Inflammatory macrophage (primary cell): ENCODE measurements at regions not wholly inside any gene's neighbourhood (a gene's known extent, or its start where the extent isn't known, plus 50 kb on each side); places are given as distances from the start of the nearest gene placed in this dataset.

Experiments used
- DNase-seq, 2 donors: peaks; one replicate each; pipeline ENCODE4 v3.0.0-alpha.2; 2020 to 2022

- no peak for DNase-seq
Measured at GRCh38 chr22:22759371-22759770, 115.0 kb downstream of the GGTLC2 start.

- DNase-seq: no peak
Measured at GRCh38 chr22:22759889-22760546, 115.6 kb downstream of the GGTLC2 start.

DNA sequence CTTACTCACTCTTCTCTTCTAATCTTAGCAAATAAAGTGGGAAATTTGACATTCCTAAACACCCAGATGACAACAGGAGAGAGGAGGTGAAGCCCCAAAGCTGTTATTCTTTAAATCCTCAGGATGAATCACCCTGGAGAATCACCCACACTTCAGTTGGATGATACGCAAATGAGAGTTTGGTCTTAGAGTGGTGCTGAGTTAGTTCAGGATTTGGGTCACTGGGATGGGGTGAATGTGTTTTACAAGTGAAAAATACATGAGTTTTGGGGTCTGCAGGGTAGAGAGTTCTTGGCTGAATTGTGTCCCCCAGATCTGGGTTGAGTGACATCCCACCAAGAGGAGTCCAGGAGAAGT lies 117.2 kb downstream of the GGTLC2 start:
- no peak for DNase-seq

- DNase-seq: no peak
Measured at GRCh38 chr22:22761963-22762772, 117.8 kb downstream of the GGTLC2 start.

DNA sequence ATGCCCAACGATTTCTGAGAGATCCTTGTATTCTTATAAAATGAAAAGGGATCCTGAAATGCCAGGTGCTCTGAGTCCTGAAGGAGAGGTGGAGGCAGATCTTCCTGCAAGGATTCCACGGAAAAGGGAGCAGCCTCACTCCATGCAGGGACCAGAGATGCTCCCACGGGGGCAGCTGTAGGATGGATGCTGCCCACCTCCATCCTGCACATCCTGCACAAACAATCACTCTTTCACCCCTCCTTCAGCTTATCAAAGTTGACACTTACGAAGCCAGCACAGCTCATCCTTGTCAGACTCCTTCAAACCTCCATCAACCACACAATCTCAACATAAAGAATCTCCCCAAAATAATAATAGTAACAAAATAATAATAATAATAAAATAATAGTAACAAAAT lies 119.1 kb downstream of the GGTLC2 start:
- DNase-seq: no peak

GRCh38 chr22:22764085-22764484 lies 119.7 kb downstream of the GGTLC2 start:
- DNase-seq: no peak

DNA sequence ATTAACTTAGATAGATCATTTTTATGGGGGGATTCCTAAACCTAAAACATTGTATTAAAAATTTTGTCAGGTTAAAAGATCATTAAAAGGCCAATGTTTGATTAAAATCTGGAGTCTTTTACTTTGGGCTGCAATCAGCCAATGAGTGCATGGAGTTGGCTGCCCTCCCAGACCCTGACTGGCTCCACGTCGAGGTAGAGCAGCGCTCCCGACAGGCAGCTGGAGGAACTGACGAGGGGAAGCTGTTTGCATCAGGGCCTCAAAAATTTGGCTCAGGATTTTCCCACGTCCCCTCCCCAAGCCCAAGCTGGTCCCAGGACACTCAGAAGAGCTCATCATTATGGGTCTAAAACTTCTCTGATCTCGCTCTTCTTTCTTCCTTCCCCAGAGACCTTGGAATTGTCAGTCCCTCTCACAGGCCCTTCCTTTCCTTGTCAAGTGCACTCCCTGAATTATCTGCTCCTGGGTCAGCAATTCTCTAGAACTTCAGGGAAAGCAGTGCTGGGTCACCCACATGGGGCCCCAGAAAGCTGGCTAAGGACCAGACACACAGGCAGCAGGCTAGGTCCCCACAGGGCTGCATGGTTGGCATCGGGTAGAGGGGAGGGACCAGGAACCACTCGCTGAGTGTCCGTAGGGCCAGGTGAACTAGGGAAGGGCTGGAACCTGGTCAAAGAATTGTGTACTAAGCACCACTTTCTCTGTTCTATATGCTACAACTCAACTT lies 119.6 kb upstream of the IGLL5 start:
- DNase-seq: no peak

GRCh38 chr22:22768885-22769284 lies 118.7 kb upstream of the IGLL5 start:
- no peak for DNase-seq

DNA sequence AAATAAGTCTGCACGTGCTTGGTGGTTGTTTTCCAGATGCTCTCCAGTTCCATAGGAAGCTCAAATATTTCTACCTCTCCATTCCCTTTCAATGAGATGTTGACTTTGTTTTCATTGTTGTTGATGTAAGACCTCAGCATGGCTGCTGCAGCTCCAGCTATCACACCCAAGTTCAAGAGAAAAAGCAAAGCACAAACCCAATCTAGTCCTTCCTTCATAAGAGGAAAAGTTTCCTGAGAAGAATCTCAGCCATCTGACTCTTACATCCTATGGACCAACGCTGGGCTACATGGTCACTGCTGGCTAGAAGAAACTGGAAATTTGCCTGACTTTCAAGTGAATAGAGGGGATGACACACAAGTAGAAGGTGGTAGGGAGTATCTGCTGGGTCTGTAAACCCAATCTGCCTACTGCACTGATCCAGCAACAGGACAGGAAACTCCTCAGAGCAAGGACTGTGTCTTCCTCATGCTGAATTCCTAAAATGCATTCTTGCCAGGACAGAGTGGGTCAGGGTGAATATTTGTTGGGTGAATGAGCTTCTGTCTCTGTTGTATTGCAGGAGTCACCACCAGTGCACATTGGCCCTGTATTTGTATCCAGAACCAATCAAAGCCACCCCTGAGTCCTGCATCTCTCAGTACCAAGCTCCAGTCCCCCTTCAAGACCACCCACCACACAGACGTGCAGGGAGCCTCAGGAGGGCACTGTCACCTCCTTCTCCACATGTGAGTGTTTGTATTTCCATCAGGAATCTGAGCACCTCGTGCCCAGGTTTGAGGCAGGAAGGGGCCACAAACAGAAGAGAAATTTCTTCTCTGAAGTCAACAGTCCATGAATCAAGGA lies 118.0 kb upstream of the IGLL5 start:
- DNase-seq: no peak

- peak; percentile 46 to 53 for DNase-seq
Measured at GRCh38 chr22:22770280-22770871, 117.2 kb upstream of the IGLL5 start.

DNA sequence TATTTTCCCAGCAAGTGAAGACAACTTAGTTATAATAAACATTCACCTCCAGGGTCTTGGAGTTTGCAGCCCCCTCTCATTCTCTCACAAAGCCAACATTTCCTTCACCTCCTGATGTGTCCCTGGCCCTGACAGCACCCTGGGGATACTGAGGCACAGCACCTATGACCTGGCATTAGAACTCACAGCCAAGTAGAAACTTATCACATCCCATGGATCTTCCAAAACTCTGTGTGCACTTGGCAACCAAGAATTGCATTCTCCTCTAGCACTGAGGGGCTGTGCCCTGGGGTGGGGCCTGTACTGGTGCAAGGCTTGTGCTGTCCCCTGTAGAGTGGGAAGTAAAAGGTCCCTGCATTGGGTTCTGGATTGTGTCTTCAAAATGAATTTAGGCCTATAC lies 116.7 kb upstream of the IGLL5 start:
- DNase-seq: no peak

- DNase-seq: no peak
Measured at GRCh38 chr22:22771696-22772377, 115.8 kb upstream of the IGLL5 start.

GRCh38 chr22:22772396-22772795 lies 115.2 kb upstream of the IGLL5 start:
- DNase-seq: no peak

DNA sequence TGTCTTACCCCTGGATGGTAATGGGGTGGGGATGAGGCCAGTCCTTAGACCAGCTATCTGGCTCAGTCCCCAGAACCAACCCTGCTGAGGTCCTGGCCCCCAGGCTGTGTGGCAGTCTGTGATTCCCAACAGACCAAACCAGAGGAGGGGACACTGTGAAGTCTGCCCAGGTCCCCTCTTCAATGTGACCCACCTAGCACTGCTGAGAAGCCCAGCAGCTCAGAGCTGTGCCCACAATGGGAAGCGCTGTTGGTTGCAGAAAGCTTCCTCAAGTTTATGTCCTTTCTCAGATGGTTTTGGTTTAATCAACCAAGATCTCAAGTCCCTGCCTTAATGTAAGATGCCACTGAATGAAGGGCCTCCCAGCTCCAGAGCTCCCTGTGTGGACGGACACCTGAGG lies 114.7 kb upstream of the IGLL5 start:
- no peak for DNase-seq

GRCh38 chr22:22773427-22773826 lies 114.2 kb upstream of the IGLL5 start:
- no peak for DNase-seq

GRCh38 chr22:22773979-22774604 lies 113.5 kb upstream of the IGLL5 start:
- peak; percentile 62 to 78 for DNase-seq

- DNase-seq: peak; percentile 12 to 46
Measured at GRCh38 chr22:22774762-22775161, 112.9 kb upstream of the IGLL5 start.

DNA sequence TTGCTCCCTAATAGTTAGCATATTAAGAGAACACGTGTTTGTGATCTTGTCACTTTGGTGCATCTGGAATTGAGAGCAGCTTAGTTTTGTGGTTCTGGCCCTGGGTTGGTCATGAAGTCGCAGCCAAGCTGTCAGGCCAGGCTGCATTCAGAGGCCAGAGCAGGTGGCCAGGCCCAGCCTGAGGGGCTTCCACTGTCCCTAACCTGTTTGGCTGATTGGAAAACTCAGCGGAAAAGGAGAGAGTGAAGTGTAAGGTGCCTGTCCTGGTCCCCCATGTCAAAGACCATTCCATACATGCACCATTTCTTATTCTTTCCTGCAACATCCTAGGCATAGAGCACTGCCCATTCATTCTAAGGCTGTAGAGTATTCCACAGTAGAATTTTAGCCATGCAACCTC lies 111.5 kb upstream of the IGLL5 start:
- DNase-seq: no peak

DNA sequence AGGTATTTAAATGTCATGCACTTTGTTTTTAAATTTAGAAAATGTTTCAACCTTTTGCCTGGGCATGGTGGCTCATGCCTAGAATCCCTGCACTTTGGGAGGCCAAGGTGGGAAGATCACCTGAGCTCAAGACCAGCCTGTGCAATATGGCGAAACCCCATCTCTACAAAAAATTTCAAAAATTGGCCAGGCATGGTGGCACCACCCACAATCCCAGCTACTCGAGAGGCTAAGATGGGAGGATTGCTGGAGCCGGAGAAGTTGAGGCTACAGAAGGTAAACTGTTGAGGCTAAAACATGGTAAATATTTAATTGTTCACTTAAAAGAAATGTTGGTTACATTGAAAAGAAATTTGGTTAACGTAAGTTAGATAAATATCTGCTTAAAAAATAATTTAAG lies 108.4 kb upstream of the IGLL5 start:
- DNase-seq: no peak

GRCh38 chr22:22783575-22783974 lies 104.0 kb upstream of the IGLL5 start:
- no peak for DNase-seq
